ENCODE measurements at regions not wholly inside any gene's neighbourhood (a gene's known extent, or its start where the extent isn't known, plus 50 kb on each side); places are given as distances from the start of the nearest gene placed in this dataset.

- in situ Hi-C loops (cut with MboI; ENCODE audit: low sequenced_read_pairs) = no loop called here
- H3K4me3 ChIP-seq = no peak overlapping the region
- no peak for DNase-seq (ENCODE audit: low spot score in 2 of 2)
Measured at GRCh38 chr6:37580176-37580955, 80.7 kb upstream of the CCDC167 start.

GRCh38 chr6:37579444-37580067 is 79.9 kb upstream of the CCDC167 start:
- H3K9me3 ChIP-seq = no peaks in the 10 kb centered on the region
- no peaks in the 10 kb centered on the region for H3K4me1 ChIP-seq
- H3K36me3 ChIP-seq (replicated peaks) = no peaks in the 10 kb centered on the region
- H3K27me3 ChIP-seq (ENCODE audit: low read depth) = no peaks in the 10 kb centered on the region
- in situ Hi-C loops (cut with MboI; ENCODE audit: low sequenced_read_pairs) = no loop called here
- H3K4me3 ChIP-seq = no peak overlapping the region
- DNase-seq (ENCODE audit: low spot score in 2 of 2) = no peak

More at GRCh38 chr6:37580176-37580955, 80.7 kb upstream of the CCDC167 start:
- Histone ChIP-seq H3K36me3 (replicated peaks) (no peaks in the 10 kb centered on the region), H3K27me3 (ENCODE audit: low read depth) (no peaks in the 10 kb centered on the region), H3K9me3 (no peaks in the 10 kb centered on the region), H3K4me1 (no peaks in the 10 kb centered on the region)

- no peaks in the 10 kb centered on the region for H3K4me1 ChIP-seq
Measured at GRCh38 chr6:37578104-37578503, 78.4 kb upstream of the CCDC167 start.

GRCh38 chr6:37576336-37576737 is 76.6 kb upstream of the CCDC167 start:
- in situ Hi-C loops (cut with MboI; ENCODE audit: low sequenced_read_pairs) = no loop called here
- Histone ChIP-seq H3K36me3 (replicated peaks) (no peaks in the 10 kb centered on the region), H3K27me3 (ENCODE audit: low read depth) (no peaks in the 10 kb centered on the region), H3K4me1 (no peaks in the 10 kb centered on the region), H3K9me3 (no peaks in the 10 kb centered on the region), H3K4me3 (no peak overlapping the region)
- DNase-seq (ENCODE audit: low spot score in 2 of 2) = no peak

More at GRCh38 chr6:37578104-37578503, 78.4 kb upstream of the CCDC167 start:
- in situ Hi-C loops (cut with MboI; ENCODE audit: low sequenced_read_pairs) = no loop called here
- H3K4me3 ChIP-seq = no peak overlapping the region
- DNase-seq (ENCODE audit: low spot score in 2 of 2) = no peak
- H3K9me3 ChIP-seq = no peaks in the 10 kb centered on the region
- H3K36me3 ChIP-seq (replicated peaks) = no peaks in the 10 kb centered on the region
- no peaks in the 10 kb centered on the region for H3K27me3 ChIP-seq (ENCODE audit: low read depth)

GRCh38 chr6:37575221-37575620 is 75.5 kb upstream of the CCDC167 start:
- DNase-seq (ENCODE audit: low spot score in 2 of 2) = no peak
- Histone ChIP-seq H3K4me3 (no peak overlapping the region), H3K4me1 (no peaks in the 10 kb centered on the region), H3K36me3 (replicated peaks) (no peaks in the 10 kb centered on the region), H3K9me3 (no peaks in the 10 kb centered on the region), H3K27me3 (ENCODE audit: low read depth) (no peaks in the 10 kb centered on the region)
- in situ Hi-C loops (cut with MboI; ENCODE audit: low sequenced_read_pairs) = no loop called here

GRCh38 chr6:37572334-37572733 is 72.6 kb upstream of the CCDC167 start:
- H3K27me3 ChIP-seq (ENCODE audit: low read depth) = no peaks in the 10 kb centered on the region
- no peaks in the 10 kb centered on the region for H3K9me3 ChIP-seq
- DNase-seq (ENCODE audit: low spot score in 2 of 2) = no peak
- H3K36me3 ChIP-seq (replicated peaks) = no peaks in the 10 kb centered on the region
- no peak overlapping the region for H3K4me3 ChIP-seq
- H3K4me1 ChIP-seq = no peaks in the 10 kb centered on the region
- in situ Hi-C loops (cut with MboI; ENCODE audit: low sequenced_read_pairs) = no loop called here

GRCh38 chr6:37570482-37571133 is 70.9 kb upstream of the CCDC167 start:
- Histone ChIP-seq H3K4me1 (peaks cover 2% of the 10 kb centered on the region; the same call in 1 of the 2 replicates), H3K9me3 (no peaks in the 10 kb centered on the region), H3K36me3 (replicated peaks) (no peaks in the 10 kb centered on the region), H3K4me3 (no peak overlapping the region), H3K27me3 (ENCODE audit: low read depth) (no peaks in the 10 kb centered on the region)
- in situ Hi-C loops (cut with MboI; ENCODE audit: low sequenced_read_pairs) = no loop called here
- DNase-seq (ENCODE audit: low spot score in 2 of 2) = no peak

- Histone ChIP-seq H3K9me3 (no peaks in the 10 kb centered on the region), H3K36me3 (replicated peaks) (no peaks in the 10 kb centered on the region), H3K27me3 (ENCODE audit: low read depth) (no peaks in the 10 kb centered on the region), H3K4me3 (no peak overlapping the region), H3K4me1 (peaks cover 8% of the 10 kb centered on the region)
- in situ Hi-C loops (cut with MboI; ENCODE audit: low sequenced_read_pairs) = no loop called here
- DNase-seq (ENCODE audit: low spot score in 2 of 2) = no peak
Measured at GRCh38 chr6:37569743-37570481, 70.2 kb upstream of the CCDC167 start.

GRCh38 chr6:37569317-37569716 is 69.6 kb upstream of the CCDC167 start:
- no peak for DNase-seq (ENCODE audit: low spot score in 2 of 2)
- Histone ChIP-seq H3K36me3 (replicated peaks) (no peaks in the 10 kb centered on the region), H3K4me1 (peaks cover 9% of the 10 kb centered on the region), H3K4me3 (no peak overlapping the region), H3K27me3 (ENCODE audit: low read depth) (no peaks in the 10 kb centered on the region), H3K9me3 (no peaks in the 10 kb centered on the region)
- in situ Hi-C loops (cut with MboI; ENCODE audit: low sequenced_read_pairs) = no loop called here

- in situ Hi-C loops (cut with MboI; ENCODE audit: low sequenced_read_pairs) = no loop called here
- H3K27me3 ChIP-seq (ENCODE audit: low read depth) = no peaks in the 10 kb centered on the region
- no peak for DNase-seq (ENCODE audit: low spot score in 2 of 2)
Measured at GRCh38 chr6:37566950-37567349, 67.3 kb upstream of the CCDC167 start.

GRCh38 chr6:37566111-37566949 is 66.6 kb upstream of the CCDC167 start:
- no peaks in the 10 kb centered on the region for H3K27me3 ChIP-seq (ENCODE audit: low read depth)
- H3K36me3 ChIP-seq (replicated peaks) = no peaks in the 10 kb centered on the region
- in situ Hi-C loops (cut with MboI; ENCODE audit: low sequenced_read_pairs) = no loop called here
- H3K4me3 ChIP-seq = peak overlapping the region; percentile 32
- no peaks in the 10 kb centered on the region for H3K9me3 ChIP-seq
- peak; percentile 67 to 86 for DNase-seq (ENCODE audit: low spot score in 2 of 2)
- peaks cover 9% of the 10 kb centered on the region for H3K4me1 ChIP-seq

More at GRCh38 chr6:37566950-37567349, 67.3 kb upstream of the CCDC167 start:
- no peaks in the 10 kb centered on the region for H3K36me3 ChIP-seq (replicated peaks)
- peaks cover 9% of the 10 kb centered on the region for H3K4me1 ChIP-seq
- no peaks in the 10 kb centered on the region for H3K9me3 ChIP-seq
- H3K4me3 ChIP-seq = no peak overlapping the region

- H3K27me3 ChIP-seq (ENCODE audit: low read depth) = no peaks in the 10 kb centered on the region
- in situ Hi-C loops (cut with MboI; ENCODE audit: low sequenced_read_pairs) = no loop called here
- H3K4me1 ChIP-seq = peaks cover 9% of the 10 kb centered on the region
- peak overlapping the region; percentile 32 for H3K4me3 ChIP-seq
- H3K9me3 ChIP-seq = no peaks in the 10 kb centered on the region
- H3K36me3 ChIP-seq (replicated peaks) = no peaks in the 10 kb centered on the region
- DNase-seq (ENCODE audit: low spot score in 2 of 2) = peak; percentile 59 to 80
Measured at GRCh38 chr6:37565267-37566110, 65.8 kb upstream of the CCDC167 start.

All from HAP-1 (cell line).